Ecto neural progenitor cell (in vitro differentiated cells): ENCODE measurements at regions not wholly inside any gene's neighbourhood (a gene's known extent, or its start where the extent isn't known, plus 50 kb on each side); places are given as distances from the start of the nearest gene placed in this dataset.
"Not testable (repeated sequence)": the region's sequence is repeated elsewhere in the genome, so short reads cannot be mapped to it uniquely, and the experiment has no call there.

Experiments used
- DNase-seq: peaks from one replicate; pipeline ENCODE4 v3.0.0-alpha.2; 2018; ENCODE audit warnings: low spot score

DNA sequence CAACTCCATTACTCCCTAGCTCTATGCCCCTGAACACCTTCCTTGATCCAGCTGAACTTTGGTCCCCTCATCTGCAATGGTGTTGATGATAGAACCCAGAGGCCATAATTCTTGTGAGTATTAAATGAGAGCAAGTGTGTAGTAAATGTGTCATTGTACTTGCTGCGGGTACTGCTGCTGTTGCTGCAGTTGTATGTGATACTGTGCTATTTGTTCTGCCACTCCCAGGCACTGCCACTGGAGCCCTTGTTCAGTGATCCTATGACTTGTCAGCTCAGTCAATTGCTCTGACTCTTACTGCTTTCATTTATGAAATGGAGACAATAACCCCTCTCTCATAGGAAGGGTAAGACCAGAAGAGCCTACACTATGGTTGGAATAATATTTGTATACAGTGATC, 136.9 kb upstream of the PLGLB2 start:
- DNase-seq, result not testable (repeated sequence)

DNA sequence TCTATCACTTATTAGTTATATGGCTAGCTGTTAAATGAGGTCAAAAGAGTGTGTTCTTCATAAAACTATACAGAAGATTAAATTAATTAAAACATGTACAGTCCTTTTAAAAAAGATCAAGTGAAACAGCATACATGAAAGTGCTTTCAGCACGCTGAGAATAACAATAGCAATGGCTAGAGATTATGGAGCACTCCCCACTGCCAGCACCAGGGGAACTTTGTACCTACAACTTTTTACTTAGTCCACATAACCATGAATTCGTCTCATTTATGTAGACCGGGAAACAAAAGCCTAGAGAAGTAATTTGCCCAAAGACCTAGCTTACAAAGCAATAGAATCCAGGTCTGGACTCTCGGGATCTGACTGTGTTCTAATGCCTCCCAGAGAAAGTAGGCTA, 136.5 kb upstream of the PLGLB2 start:
- DNase-seq, result not testable (repeated sequence)

DNA sequence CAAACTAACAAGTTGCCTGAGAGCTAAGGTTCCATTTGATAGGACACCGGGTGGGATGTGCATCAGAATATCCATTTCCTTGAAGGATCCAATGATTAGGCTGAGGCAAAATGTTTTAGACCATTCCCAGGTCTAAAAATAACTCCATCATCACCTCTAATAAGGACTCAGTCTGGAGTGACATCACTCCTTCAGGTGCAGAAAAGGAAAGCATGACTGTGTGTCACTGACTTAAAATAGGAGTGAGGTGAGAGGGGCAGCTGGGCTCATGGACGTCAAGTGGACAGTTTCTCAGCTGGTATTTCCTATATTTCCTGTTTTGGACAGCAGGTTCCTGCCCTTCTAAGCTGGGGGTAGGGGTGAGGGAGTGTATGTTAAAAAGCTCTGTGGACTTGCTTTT, 135.9 kb upstream of the PLGLB2 start:
- DNase-seq, result not testable (repeated sequence)

DNA sequence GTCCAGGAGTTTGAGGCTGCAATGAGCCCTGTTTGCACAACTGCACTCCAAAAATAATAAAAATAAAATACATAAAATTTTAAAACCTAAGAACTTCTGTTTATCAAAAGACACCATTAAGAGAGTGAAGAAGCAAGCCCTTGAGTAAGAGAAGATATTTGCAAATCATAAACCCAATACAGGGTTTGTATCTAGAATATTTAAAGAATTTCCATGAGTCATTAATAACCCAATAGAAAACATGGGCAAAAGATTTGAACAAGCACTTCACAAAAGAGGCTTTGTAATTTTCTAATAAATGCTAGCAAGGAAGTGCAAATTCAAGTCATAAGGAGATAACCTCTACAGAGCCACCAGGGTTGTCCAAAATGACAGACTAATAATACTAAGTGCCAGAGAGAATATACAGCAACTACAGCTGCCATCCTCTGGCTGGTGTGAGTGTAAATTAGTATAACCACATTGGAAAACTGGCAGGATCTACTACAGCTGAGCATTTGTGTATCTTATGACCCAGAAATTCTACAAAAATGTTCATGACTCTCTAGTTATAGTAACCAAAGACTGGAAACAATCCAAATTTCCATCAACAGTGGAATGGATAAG, 133.0 kb upstream of the PLGLB2 start:
- DNase-seq, result not testable (repeated sequence)

DNA sequence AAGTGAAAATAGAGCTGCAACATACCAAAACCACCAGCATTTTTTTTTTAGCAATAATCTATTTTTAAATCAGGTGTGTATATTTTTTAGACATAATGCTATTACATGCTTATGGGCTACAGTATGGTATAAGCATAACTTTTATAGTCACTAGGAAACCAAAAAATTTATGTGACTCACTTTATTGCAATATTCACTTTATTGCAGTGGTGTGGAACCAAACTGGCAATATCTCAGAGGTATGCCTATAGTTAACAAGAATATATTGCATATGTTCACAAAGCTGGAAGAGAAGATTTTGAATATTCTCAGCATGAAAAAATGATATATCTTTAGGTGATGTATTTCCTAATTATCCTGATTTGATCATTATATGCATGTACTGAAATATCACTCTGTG, 128.8 kb upstream of the PLGLB2 start:
- not testable (repeated sequence) for DNase-seq

DNA sequence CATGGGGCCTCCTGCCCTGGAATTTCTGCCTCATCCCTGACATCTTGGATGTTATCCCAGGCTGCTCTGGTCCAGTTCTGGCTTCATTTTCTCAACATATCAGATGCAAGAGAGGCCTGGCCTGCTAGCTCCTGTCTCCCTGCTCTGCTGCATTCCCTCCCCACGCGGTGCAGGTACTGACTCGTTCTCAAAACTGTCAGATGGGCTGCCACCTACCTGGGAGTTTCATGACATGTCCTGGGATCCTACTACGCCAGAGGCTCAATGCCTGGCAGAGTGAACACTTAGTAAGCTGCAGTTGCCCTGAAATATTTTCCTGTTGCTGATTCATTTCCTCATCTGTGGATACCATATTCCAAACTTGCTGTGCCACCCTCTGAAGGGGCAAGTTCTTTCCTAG, 126.7 kb upstream of the PLGLB2 start:
- not testable (repeated sequence) for DNase-seq

DNA sequence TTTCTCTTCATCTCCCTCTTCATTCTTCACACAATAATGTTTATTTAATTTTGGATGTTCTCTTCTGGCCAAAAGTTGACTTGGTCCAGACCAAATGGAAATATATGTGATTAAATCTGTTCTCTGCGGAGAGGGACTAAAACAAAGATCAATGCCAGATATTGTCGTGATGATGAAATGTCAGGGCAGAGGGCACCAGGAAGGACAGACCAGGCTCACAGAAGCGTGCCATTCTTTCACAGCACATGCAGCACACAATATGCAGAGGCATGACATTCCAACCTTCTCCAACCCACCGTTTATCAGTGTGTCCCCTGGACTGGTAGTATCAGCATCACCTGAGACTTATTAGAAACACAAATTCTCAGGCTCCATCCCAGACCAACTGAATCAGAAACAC, 125.2 kb upstream of the PLGLB2 start:
- not testable (repeated sequence) for DNase-seq

DNA sequence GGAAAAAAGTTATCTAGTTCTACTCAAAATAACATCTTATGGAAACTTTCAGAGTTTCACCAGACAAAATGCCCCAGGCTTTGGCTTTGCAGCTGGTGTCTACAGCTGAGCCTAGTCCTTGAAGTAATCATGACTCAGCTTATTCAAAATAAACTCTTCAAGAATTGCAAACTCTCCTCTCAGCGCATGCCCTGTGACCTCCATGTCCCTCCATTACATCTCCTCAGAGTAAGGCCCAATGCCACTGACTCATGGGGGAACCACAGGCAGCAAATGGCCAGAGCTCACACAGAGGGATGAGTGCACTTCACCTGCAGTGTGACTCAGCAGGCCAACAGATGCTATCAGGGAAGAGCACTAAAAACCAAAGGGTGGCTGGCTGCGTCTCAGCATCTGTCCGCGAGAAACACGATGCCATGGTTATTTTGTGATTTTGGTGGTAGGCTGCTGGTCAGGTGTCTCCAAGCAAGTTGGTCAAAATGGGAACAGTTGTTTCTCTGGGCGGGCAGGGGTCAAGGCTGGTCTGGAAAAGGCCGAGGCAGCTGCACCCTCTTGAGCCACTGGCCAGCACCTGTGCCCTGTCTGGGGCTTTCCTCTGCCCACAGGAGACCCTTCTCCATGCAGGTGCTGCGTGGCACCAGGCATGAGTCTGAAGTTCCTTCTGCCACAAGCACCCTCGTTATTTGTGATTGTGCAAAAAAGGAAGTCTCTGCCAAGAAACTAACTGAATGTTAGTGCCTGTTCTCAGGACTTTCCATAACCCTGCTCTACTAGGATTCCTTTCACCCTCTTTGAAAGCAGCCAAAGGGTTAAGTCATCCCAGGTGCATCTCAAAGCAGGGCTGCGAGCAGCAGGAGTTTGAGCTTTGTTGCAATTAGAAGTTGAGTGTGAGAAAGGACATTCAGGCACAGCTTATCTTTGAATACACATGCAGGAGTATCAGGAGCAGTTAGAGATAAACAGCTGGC, 118.1 kb upstream of the PLGLB2 start:
- DNase-seq, result not testable (repeated sequence)

DNA sequence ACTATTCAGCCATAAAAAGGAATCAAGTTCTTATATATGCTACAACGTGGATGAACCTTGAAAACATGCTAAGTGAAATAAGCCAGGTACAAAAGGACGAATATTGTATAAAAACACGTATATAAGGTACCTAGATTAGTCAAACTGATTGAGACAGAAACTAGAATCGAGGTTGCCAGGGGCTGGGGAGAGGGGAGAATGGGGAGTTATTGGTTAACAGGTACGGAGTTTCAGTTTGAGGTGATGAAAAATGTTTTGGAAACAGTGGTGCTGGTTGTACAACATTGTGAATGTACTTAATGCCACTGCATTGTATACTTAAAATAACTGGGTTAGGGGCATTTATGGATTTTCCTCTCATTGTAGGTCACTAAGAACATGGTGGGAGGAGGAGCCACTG, 117.0 kb upstream of the PLGLB2 start:
- not testable (repeated sequence) for DNase-seq

DNA sequence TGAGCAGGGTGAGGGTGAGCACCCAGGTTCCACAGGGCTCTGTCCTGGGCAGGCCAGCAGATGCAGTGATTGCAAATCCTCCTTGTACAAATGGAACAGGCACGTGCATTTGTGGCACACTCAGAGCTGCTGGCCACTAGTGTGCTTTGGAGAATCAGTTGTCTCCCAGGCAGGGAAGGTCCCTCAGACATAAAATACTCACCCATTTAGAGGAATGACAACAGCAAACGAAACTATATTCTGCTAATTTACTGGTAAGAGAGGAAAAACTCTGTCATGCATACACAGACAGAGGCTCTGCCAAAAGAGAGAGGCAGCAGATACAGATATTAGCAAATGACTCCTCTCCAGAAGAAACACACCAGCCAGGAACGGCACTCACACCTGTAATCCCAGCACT, 116.5 kb upstream of the PLGLB2 start:
- not testable (repeated sequence) for DNase-seq

DNA sequence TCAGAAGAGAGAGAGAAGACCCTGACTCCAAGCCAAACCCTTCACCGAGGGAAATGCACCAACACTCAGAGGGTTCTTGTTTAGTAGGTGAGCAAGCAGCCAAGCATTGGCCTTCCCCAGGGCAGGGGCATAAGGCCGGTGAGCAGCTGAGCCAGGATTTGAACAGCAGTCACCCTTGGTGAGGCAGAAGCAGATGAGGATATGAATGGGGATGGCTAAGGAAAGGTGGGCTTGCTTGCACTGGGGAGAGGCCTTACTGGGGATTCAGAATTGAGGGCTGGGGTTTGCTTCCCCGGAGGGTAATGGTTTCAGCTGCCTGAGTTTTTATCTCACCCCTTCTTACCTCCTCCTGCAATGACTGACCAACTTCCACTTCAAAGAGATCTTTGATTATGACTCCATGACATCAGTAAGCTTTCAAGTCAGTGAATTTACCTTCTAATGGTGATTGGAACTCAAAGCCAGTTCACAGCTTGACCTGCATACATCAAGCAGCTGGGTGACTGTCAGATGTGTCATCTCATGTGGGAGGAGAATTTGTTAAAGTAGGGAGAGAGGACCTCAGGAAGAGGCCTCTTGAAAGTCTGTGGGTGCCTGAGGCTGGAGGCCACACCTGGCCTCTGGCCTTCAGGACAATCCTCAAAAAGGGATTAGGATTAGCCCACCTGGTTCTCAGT, 114.5 kb upstream of the PLGLB2 start:
- DNase-seq, result not testable (repeated sequence)

DNA sequence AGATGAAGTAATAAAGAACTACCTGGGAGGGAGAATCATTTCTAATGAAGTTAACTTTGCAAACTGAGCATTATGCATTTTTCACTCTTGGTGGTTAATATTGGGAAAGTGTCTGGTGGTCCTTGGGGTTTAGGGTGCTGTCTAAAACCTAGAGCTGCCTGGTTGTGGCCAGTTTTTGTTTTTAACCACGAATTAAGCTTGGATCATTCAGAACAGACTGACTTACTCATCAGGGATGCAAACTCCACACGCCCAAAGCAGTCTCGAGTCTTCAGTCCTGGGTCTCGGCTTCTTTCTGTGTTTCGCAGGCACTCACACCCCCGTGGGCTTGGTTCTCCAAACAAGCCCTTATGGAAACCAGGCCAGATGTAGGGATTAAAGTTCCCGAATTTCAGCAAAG, 113.8 kb upstream of the PLGLB2 start:
- DNase-seq, result not testable (repeated sequence)

DNA sequence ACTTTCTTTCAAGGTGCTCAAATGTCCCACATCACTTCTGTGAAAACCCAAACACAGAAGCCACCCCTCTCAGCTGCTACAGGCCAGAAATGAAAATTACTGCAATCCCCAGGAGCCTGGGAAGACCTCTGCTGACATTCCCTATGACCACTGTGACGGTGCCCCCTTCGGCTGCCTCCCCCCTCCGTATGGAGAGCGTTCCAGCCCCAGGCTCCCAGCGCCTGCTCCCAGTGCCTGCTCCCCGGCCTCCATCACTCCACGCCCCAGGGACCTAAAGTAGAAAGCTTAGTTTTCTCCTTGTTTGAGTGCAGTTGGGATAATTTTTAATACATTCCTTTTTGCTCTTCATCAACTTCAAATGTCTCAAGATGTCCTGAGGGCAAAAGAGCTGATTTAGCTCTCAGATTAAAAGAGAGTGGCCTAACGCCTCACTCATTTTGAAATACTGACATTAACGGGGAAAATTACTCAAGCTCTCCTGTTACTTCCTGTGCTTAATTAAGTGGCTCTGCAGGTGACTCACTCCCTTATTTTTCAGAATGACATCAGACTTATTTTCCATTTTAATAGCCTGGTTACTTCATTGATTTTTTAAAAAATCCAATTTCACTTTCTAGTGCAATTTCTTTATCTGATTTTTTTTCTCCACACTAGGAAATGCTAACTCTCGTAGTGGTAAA, 112.8 kb upstream of the PLGLB2 start:
- DNase-seq, result peak; percentile 48

DNA sequence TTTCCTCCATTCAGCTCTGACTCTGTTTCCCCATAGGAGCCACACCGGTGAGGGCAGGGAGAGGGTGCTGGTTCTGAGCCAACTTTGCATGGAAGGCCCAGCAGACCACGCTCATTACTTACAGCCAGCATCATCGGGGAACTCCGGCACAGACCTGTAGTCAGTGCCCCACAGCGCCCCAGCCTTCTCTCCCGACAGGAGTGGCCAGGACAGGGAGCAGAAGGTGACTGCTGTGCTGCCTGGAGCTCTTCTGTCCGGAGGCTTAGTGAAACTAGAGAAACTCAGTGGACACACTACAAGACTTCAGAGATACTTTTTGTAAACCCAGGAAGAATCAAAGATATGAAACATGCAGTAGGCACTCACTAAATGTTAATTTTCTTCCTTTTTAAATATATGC, 111.6 kb upstream of the PLGLB2 start:
- not testable (repeated sequence) for DNase-seq

DNA sequence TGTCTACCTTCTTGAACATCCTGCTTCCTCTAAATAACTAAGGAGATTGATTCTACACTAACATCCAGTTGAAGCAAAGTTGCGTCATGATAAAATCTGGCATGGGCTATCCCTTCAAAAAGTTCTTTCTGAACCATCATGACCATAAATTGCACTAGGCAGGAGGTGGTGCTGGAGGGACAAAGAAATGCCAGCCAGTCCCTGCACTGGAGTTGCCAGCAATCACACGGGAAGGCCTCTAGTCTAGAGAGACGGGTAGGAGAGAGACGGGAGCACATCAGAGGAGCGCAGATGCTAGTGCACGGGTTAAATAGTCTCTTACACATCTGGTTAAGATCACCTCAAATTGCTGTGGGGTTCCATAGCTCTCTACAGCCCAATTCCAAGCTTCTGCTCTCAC, 111.2 kb upstream of the PLGLB2 start:
- not testable (repeated sequence) for DNase-seq

DNA sequence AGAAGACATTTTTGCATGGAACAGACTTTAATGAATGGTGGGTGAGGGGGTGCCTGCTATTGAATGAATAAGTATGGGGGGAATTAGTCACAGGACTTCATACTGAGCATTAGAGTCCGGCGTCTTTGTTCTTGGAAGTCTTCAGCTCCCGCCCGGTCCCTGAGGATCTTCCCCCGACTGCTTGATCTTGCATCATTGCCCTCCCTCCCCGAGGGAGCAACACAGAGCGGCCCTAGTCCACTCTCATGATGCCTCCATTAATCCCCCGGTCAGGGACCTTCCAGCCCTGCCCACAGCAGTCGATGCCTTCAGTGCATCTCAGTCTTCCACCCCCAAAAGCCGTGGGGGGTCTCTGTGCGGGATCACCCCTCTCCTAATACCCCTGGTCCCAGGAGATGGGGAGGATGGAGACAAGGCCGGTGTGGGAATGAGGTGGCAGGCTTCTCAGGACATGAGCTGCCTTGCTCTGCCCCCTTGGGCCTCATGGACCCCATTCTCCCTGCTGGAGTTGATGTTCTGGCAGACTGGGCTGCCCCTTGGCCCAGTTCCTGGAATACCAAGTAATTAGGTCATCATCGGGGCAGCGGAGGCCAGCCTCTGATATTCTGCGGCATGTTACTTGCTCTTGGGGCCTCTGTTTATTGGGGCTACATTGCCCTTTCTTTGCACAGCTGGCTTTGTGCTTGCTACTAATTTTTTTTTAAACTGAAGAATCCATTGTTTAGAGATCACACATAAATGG, 110.5 kb upstream of the PLGLB2 start:
- DNase-seq, result not testable (repeated sequence)

DNA sequence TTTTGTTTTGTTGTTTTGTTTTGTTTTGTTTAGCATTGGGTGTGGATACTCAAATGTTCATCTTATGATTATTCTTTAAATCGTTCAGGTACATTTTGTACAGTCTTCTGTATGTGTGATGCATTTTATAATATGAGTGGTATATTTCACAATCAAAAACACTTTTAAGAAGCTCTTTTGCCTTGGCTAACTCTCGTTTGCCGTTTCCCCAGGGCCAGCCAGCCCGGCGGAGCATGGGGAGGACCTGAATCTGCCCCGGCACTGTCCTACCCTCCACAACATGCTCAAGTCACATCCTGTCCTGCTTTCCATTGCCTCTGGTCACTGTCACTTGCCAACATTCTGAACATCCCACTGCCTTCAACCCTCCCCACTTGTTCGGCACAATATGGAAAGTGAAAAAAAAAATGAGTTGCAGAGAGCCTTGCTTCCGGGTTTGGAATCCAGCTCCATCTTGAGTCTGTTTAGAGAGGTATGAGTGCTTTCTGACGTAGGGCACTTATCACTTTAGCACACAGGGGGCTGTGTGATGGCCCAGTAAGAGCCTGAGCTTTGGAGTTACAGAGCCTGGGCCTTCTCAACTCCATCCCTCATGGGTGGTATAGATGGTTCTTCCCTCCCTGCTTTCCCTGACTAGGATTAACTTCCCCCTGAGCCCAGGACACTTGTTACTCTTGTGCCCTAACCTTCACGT, 109.6 kb upstream of the PLGLB2 start:
- DNase-seq, result not testable (repeated sequence)

DNA sequence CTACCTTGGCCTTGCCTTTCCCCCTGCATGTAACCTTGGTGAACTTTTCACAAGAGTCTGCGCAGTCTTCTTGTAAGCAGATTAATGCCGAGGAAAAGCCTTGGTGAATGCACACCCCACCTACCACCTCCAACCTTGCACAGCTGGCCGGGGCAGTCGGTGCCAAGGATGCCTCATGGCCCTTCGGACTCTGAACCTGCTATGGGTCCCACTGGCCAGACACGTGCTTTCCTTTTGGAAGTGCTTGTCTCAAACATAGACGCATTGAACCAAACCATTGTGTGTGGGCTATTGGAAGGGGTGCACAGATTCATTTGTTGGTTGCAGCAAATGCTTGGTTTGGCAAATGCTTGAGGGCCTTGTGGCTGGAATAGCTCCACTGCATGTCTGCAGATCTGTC, 109.0 kb upstream of the PLGLB2 start:
- not testable (repeated sequence) for DNase-seq

DNA sequence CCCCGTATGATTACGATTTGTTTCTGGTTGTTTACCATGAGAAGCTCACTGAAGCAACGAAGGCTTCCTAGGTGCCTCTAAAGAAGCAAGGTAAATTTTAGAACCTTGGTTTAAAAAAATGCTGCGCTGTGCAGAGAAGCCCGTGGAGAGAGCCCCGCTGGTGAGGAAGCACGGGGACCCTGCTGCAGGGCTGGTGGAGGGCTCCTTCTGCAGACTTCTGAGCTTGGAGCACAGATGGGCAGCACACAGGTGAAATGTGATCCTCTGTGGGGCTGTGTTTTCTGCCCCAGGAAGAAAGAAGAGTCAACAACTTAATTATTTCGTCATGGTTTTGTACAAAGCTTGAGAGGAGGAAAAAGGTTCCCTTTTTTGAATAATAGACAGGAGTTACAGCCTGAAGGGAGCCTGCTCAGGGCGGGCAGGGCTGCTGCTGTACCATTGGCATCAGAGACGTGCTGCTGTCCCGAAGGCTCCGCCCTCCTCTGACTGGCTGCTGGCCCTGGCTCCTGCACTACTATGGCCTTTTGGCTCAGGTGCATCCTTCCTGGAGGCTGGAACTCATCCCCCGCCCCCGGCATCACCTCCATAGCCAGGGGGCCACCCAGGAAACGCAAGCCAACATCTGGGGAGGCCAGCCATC, 108.0 kb upstream of the PLGLB2 start:
- not testable (repeated sequence) for DNase-seq

DNA sequence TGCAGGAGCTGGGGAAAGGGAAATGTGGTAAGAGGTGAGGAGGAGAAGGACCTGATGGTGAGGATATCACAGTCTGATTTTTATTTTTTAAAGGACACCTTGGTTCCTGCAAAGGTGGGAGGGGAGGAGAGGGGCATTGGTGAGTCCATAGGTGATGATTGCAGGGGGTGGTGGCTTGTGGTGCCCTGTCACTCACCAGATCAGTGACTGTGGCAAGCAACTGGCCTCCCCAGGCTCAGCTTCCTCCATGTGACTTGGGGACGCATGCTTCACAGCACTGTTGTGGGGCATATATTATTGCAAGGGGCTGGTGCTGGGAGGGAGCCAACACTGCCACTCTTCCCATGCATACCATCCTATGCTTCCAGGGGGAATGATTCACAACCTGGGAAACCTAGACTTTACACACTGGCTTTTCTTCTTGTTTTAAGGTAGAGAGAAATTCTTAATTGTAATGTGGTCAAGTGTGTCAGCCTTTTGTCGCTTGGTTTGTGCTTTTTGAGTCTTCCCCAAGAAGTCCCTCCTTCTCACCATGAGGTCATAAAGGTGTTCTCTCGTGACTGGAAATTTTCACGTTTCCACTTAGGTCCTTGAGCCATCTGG, 106.8 kb upstream of the PLGLB2 start:
- not testable (repeated sequence) for DNase-seq
